Thyroid gland (tissue), 4 donors: ENCODE measurements at regions not wholly inside any gene's neighbourhood (a gene's known extent, or its start where the extent isn't known, plus 50 kb on each side); places are given as distances from the start of the nearest gene placed in this dataset.

Experiments
- POLR2A ChIP-seq, 2 donors: fragments of 450-650 bp; IDR thresholded peaks; one replicate each; pipeline ENCODE4 v1.6.1; 2017; ENCODE audit warnings: antibody characterized with exemption in 2 of 2, mild to moderate bottlenecking in 2 of 2, moderate library complexity in 1 of 2
- TF ChIP-seq, protein P1 (sequence below), 6 experiments: fragments of 200-600 bp in 3 of 6; fragments of 450-650 bp in 3 of 6; sonication (generic) in 3 of 6; IDR thresholded peaks; one replicate each; pipeline ENCODE4 v1.5.1; 2016 to 2019; ENCODE audit warnings: antibody characterized with exemption in 6 of 6, mild to moderate bottlenecking in 2 of 6, inconsistent platforms in 1 of 6, moderate library complexity in 1 of 6

- TF ChIP-seq, protein P1, sequence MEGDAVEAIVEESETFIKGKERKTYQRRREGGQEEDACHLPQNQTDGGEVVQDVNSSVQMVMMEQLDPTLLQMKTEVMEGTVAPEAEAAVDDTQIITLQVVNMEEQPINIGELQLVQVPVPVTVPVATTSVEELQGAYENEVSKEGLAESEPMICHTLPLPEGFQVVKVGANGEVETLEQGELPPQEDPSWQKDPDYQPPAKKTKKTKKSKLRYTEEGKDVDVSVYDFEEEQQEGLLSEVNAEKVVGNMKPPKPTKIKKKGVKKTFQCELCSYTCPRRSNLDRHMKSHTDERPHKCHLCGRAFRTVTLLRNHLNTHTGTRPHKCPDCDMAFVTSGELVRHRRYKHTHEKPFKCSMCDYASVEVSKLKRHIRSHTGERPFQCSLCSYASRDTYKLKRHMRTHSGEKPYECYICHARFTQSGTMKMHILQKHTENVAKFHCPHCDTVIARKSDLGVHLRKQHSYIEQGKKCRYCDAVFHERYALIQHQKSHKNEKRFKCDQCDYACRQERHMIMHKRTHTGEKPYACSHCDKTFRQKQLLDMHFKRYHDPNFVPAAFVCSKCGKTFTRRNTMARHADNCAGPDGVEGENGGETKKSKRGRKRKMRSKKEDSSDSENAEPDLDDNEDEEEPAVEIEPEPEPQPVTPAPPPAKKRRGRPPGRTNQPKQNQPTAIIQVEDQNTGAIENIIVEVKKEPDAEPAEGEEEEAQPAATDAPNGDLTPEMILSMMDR (IDR thresholded peaks at IDR 0.05): no peak
- no peak for TF ChIP-seq POLR2A (IDR thresholded peaks at IDR 0.05)
Measured at GRCh38 chr20:60431349-60431748, 473.1 kb downstream of the CDH26 start.
